ENCODE measurements at regions not wholly inside any gene's neighbourhood (a gene's known extent, or its start where the extent isn't known, plus 50 kb on each side); places are given as distances from the start of the nearest gene placed in this dataset.

GRCh38 chr3:22899441-22899840, 303.7 kb upstream of the UBE2E2 start:
- no peak for TF ChIP-seq CTCF (IDR thresholded peaks at IDR 0.05; ENCODE audit: low read depth, low read length)
- no peak overlapping the region for H3K4me3 ChIP-seq (ENCODE audit: low read depth, low read length)

- TF ChIP-seq CTCF (IDR thresholded peaks at IDR 0.05; ENCODE audit: low read depth, low read length) = no peak
- no peak overlapping the region for H3K4me3 ChIP-seq (ENCODE audit: low read depth, low read length)
Measured at GRCh38 chr3:22900296-22900695, 302.8 kb upstream of the UBE2E2 start.

- H3K4me3 ChIP-seq (ENCODE audit: low read depth, low read length) = no peak overlapping the region
- TF ChIP-seq CTCF (IDR thresholded peaks at IDR 0.05; ENCODE audit: low read depth, low read length) = no peak
Measured at GRCh38 chr3:22901684-22902083, 301.4 kb upstream of the UBE2E2 start.

- TF ChIP-seq CTCF (IDR thresholded peaks at IDR 0.05; ENCODE audit: low read depth, low read length) = no peak
- no peak overlapping the region for H3K4me3 ChIP-seq (ENCODE audit: low read depth, low read length)
Measured at GRCh38 chr3:22907161-22907780, 295.9 kb upstream of the UBE2E2 start.

GRCh38 chr3:22907796-22908195, 295.3 kb upstream of the UBE2E2 start:
- no peak for TF ChIP-seq CTCF (IDR thresholded peaks at IDR 0.05; ENCODE audit: low read depth, low read length)

GRCh38 chr3:22908989-22909507, 294.1 kb upstream of the UBE2E2 start:
- H3K4me3 ChIP-seq (ENCODE audit: low read depth, low read length) = no peak overlapping the region
- no peak for TF ChIP-seq CTCF (IDR thresholded peaks at IDR 0.05; ENCODE audit: low read depth, low read length)

More at GRCh38 chr3:22907796-22908195, 295.3 kb upstream of the UBE2E2 start:
- H3K4me3 ChIP-seq (ENCODE audit: low read depth, low read length) = no peak overlapping the region

GRCh38 chr3:22916933-22917332, 286.2 kb upstream of the UBE2E2 start:
- no peak overlapping the region for H3K4me3 ChIP-seq (ENCODE audit: low read depth, low read length)
- no peak for TF ChIP-seq CTCF (IDR thresholded peaks at IDR 0.05; ENCODE audit: low read depth, low read length)

Measured in WI38 (cell line).